ENCODE measurements at regions not wholly inside any gene's neighbourhood (a gene's known extent, or its start where the extent isn't known, plus 50 kb on each side); places are given as distances from the start of the nearest gene placed in this dataset.

GRCh38 chr14:84535976-84536375 is 994.0 kb upstream of the FLRT2 start:
- no peaks in the 10 kb centered on the region for H3K4me1 ChIP-seq
- WGBS (ENCODE audit: missing lambda C conversion rate): 8% methylated on average over 1 of the region's 1 CpG
- no peak for DNase-seq (ENCODE audit: low read depth in 1 of 2, low spot score in 1 of 2)
- no peak for ATAC-seq
- ChIA-PET POLR2A (no interaction called here), CTCF (no interaction called here)
- H3K9me3 ChIP-seq: no peaks in the 10 kb centered on the region
- no peak overlapping the region for H3K27ac ChIP-seq
- TF ChIP-seq, protein P1, sequence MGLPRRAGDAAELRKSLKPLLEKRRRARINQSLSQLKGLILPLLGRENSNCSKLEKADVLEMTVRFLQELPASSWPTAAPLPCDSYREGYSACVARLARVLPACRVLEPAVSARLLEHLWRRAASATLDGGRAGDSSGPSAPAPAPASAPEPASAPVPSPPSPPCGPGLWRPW (IDR thresholded peaks at IDR 0.05): no peak
- TF ChIP-seq RFX5 (IDR thresholded peaks at IDR 0.05) (no peak), ZNF302 (CRISPR knock-in tag; IDR thresholded peaks at IDR 0.05) (no peak), ZC3H11A (IDR thresholded peaks at IDR 0.05) (no peak), NPAS2 (CRISPR knock-in tag; IDR thresholded peaks at IDR 0.05; ENCODE audit: borderline replicate concordance) (no peak), CHD4 (IDR thresholded peaks at IDR 0.05; ENCODE audit: borderline replicate concordance) (no peak), HOXB13 (CRISPR knock-in tag; IDR thresholded peaks at IDR 0.05; ENCODE audit: low read depth) (no peak), CEBPB (IDR thresholded peaks at IDR 0.05) (no peak), E2F6 (IDR thresholded peaks at IDR 0.05; ENCODE audit: borderline replicate concordance, low read depth) (no peak), EP300 (IDR thresholded peaks at IDR 0.05) (no peak), RCOR1 (IDR thresholded peaks at IDR 0.05; ENCODE audit: low read depth, low read length) (no peak), RARB (CRISPR knock-in tag; IDR thresholded peaks at IDR 0.05) (no peak)
- no peak overlapping the region for H3K4me3 ChIP-seq
- no peak for FAIRE-seq
- no peak overlapping the region for H3K4me2 ChIP-seq

DNA sequence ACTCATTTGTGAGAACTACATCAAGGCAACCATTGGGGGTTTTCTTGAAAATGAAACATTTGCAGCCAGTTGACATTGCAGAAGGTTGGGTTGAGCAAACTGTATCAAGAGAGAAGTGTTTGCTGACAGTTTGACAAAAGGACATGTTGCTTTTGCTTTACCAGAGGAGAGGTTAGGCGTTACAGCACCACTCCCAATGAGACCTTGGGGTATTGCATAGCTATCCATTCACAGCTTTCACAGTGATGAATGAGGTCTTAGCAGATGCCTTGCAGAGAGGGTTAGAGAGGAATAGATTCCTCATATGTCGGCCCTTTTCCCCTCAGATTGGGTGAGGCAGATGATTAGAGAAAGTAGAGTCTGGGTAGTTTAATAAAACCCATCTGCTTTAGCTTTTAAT is 988.9 kb upstream of the FLRT2 start:
- Histone ChIP-seq H3K4me1 (no peaks in the 10 kb centered on the region), H3K4me3 (no peak overlapping the region), H3K4me2 (no peak overlapping the region), H3K27ac (no peak overlapping the region), H3K9me3 (no peaks in the 10 kb centered on the region)
- no peak for ATAC-seq
- ChIA-PET CTCF (no interaction called here), POLR2A (no interaction called here)
- TF ChIP-seq SMC3 (IDR thresholded peaks at IDR 0.05) (no peak), USF2 (IDR thresholded peaks at IDR 0.05) (no peak), KDM1A (IDR thresholded peaks at IDR 0.05; ENCODE audit: low read depth) (no peak), ESRRA (IDR thresholded peaks at IDR 0.05; ENCODE audit: borderline replicate concordance, low read length) (no peak)
- 0% methylated on average over 2 of the region's 2 CpGs for WGBS (ENCODE audit: missing lambda C conversion rate)
- no peak for DNase-seq (ENCODE audit: low read depth in 1 of 2, low spot score in 1 of 2)
- FAIRE-seq: no peak

- FAIRE-seq (no peak), ATAC-seq (no peak), DNase-seq (ENCODE audit: low read depth in 1 of 2, low spot score in 1 of 2) (no peak)
- Histone ChIP-seq H3K27ac (no peak overlapping the region), H3K9me3 (no peaks in the 10 kb centered on the region), H3K4me1 (no peaks in the 10 kb centered on the region), H3K4me2 (no peak overlapping the region), H3K4me3 (no peak overlapping the region)
- ChIA-PET CTCF (no interaction called here), POLR2A (no interaction called here)
- 27% methylated on average over 1 of the region's 1 CpG for WGBS (ENCODE audit: missing lambda C conversion rate)
- TF ChIP-seq ATOH8 (CRISPR knock-in tag; IDR thresholded peaks at IDR 0.05; ENCODE audit: low read depth) (no peak), CEBPB (IDR thresholded peaks at IDR 0.05) (no peak), ESRRA (IDR thresholded peaks at IDR 0.05; ENCODE audit: borderline replicate concordance, low read length) (no peak), FOSB (CRISPR knock-in tag; IDR thresholded peaks at IDR 0.05) (no peak), BHLHE40 (IDR thresholded peaks at IDR 0.05; ENCODE audit: low read depth, low read length) (no peak), PHF8 (IDR thresholded peaks at IDR 0.05; ENCODE audit: borderline replicate concordance, low read depth) (no peak), POLR2A (IDR thresholded peaks at IDR 0.05; ENCODE audit: low read length) (no peak), ZFP36 (IDR thresholded peaks at IDR 0.05; ENCODE audit: borderline replicate concordance, partially characterized antibody) (no peak), CHD4 (IDR thresholded peaks at IDR 0.05; ENCODE audit: borderline replicate concordance) (no peak)
Measured at GRCh38 chr14:84543859-84544258, 986.1 kb upstream of the FLRT2 start.
